ENCODE measurements at regions not wholly inside any gene's neighbourhood (a gene's known extent, or its start where the extent isn't known, plus 50 kb on each side); places are given as distances from the start of the nearest gene placed in this dataset.
"Not testable (repeated sequence)": the region's sequence is repeated elsewhere in the genome, so short reads cannot be mapped to it uniquely, and the experiment has no call there.

DNA sequence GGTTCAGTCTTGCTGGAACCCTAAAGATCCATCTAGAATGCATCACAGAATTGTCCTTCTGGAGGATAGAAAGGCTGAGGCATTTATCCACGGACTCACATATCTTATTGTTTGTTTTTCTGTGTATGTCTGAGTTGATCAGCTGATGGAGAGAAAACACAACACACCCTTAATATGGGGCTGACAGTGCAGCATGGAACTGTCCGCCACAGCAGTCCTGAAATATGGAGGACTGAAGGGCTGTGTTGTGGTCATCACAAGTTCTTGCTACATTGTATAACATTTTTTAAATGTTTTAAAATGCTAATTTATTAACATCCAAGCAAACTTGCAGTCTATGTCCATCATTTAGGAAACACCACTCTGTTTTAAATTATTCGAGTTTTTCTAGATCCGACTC lies 448.9 kb upstream of the ERCC4 start:
- no peak for DNase-seq (ENCODE audit: low read depth)

DNA sequence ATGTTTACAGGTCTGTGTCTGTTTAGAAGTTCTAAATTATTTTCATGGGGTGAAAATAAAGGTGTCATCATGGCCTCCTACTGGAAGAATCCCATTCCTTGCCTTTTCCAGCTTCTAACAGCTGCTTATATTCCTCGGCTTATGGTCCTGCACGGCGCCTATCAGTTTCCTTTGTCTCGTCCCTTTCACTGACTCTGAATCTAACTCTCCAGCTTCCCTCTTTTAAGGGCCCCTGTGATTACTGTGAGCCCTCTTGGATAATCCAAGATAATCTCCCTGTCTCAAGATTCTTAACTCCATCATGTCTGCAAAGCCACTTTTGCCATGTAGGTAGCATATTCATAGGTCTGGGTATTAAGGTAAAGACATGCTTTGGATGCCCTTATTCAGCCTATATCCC lies 441.0 kb upstream of the ERCC4 start:
- DNase-seq (ENCODE audit: low read depth) = no peak

DNA sequence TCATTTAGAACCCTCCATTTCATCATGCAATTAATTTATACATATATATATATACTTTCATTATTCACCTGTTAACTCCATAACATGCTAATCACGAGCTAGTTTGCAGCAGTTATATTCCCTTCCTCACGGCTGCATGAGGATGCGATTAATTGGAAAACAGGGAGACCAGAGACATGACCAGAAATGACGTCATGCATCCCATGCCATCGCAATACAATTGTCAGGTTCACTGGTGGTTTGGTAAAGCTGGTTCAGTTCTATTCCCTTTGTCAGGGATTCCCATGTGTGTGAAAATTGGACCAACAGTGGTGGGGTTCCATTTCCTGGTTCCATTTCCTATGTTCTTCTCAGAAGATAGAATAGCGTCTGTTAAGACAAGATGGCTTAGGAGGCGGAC lies 440.4 kb upstream of the ERCC4 start:
- no peak for DNase-seq (ENCODE audit: low read depth)

DNA sequence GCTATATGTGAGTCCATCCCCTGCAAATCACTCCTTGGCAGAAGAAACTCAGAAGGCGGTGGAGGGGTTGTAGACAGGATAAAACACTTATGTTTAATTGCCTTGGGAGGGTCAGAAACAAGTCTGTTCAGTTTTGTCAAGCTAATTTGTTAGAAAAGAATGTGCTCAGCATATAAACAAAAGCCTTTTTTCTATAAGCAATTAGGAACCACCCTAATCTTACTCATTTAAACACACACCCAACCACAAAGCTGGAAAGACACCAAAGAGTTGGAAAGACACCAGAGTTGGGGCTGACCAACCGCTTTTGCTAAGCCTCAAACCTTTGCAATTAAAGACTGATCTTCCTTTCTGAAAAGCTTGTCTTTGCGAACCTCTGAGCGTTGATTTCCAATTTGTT lies 439.2 kb upstream of the ERCC4 start:
- no peak for DNase-seq (ENCODE audit: low read depth)

DNA sequence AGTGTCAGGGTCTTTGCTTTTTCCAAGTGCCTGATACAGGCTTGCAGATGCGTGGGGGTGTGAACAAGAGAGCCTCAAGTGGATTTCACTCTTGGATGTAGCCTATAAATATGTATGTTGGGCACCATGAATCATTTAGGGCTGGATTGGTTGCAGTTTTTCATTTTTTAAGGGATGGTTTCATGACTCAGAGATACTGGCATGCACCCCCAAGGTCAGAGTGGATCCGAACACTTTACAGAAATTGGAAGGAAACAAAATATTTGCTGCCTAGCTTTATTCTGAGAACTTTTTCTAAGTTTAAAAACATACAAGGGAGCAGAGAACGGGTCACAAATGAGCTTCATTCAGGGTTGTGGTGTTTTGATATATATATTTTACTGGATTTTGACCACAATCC lies 436.8 kb upstream of the ERCC4 start:
- DNase-seq (ENCODE audit: low read depth) = no peak

DNA sequence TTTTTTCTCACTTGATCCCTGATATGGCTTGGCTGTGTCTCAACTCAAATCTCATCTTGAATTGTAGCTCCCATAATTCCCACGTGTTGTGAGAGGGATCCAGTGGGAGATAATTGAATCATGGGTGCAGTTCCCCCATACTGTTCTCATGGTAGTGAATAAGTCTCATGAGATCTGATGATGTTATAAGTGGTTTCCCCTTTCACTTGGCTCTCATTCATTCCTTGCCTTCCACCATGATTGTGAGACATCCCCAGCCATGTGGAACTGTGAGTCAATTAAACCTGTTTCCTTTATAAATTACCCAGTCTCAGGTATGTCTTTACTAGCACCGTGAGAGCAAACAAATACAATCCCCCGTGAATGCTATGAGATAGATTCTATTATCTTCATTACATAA lies 430.5 kb upstream of the ERCC4 start:
- not testable (repeated sequence) for DNase-seq (ENCODE audit: low read depth)

DNA sequence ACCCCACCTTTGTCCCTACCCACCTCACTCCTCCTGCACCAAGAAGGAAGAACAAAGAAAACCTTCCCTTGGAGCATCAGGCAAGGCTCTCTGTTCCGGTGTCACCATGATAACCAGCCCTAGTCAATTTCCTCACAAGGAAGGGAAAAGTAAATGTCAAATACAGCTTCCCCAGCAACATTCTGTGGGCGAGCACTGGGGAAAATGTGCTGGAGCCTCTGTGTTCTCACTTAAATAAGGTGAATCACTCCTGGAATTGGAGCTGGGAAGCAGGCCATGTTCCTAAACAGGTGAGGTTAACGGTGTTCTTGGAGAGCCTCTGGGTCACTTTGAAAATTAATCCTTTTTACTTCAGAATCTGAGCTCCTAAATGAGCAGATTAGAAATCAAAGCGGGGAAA lies 427.9 kb upstream of the ERCC4 start:
- DNase-seq (ENCODE audit: low read depth) = no peak

DNA sequence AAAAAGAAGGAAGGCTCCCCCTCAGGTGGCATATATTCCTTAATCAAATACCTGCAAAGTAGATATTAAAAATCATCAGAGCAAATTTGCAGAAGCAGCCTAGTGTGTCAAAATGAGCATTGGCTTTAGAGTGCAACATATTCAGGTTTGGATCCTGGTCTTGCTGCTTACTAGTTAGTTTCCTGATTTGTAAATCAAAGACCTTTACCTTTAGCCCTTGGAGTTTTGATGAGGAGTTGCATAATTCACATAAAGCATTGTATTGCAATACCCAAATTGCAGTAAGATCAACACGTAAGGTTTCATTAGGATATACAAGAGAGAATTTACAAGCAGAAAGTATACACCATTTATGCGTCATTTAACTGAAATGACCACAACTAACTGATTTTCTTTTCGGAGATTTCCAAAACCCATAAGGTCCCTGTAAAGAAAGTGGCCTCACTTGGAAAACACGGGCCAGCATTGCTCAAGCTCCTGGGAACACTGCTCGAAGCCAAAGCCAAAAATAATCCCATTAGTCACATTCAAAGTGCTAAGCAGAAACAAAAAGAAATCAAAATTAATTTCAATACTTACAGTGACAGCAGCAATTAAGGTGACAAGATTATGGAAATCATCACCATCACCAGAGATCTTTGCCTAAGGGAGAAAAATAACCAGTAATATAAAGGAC lies 415.9 kb upstream of the ERCC4 start:
- no peak for DNase-seq (ENCODE audit: low read depth)

DNA sequence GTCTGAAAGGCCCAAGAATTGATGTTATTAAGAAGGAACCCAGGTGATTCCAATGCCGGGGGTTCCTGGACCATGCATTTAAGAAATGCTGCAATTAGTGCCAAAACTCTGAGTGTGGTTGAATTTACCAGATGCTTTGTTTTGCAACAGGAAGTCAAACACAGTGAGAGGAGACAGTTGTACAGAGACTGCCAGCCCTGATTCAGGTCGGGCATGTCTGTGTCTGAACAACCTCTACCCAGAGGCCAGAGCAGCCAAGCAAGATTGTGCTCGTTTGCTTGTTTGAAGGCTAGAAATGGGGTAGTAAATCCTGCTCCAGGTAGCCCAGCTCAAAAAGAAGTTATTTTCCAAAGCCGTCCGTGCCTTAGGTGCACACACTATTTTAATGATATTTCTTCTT lies 412.4 kb upstream of the ERCC4 start:
- no peak for DNase-seq (ENCODE audit: low read depth)

DNA sequence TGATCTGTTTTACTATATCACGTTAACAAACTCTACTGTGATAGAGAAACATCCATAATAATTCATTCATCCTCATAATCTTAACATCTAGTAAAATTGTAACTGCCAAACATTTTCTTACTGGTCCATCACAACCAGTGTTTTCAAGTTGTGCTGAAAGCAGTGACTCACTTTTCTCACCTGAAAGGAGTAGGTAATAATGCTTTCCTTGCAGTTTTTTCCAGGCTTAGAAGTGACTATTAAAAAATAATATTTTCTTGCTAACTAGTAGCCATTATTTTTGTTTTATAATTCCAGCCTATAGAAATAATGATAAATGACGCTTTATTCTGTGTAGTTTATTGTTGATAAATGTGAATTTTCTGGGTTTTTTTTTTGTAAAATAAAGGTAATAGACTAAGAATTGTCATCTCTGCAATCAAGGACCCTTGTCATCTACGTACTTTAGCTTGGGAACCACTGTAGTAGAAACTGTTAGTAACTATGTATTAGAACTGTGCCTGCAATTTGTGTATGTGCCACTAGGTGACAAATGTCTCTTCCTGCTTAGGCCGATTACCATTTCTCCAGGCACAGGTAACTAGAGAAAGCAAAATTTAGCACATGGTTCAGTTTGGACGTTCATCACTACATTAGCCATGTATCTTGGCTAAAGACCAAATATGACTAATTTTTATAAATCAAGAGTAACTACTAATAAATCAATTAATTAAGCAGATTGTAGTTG lies 409.4 kb upstream of the ERCC4 start:
- no peak for DNase-seq (ENCODE audit: low read depth)

DNA sequence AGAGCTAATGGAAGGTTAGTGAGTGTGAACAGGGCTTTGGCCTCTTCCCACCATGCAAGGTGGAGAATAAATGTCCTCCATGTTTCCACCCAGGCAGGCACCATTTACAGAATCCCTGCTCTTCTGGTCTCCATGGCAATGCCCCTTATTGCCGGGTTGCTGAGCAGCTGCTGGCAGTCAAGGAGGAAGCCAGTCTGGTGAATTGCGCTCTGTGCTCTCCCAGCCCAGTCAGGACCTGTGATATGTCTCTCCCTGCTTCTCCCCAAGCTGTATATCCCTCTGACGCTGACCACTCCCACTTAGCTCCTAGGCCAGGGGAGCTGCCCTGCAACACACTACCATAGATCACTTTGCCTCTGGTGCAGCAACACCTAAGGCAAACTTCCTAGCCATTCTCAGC lies 402.1 kb upstream of the ERCC4 start:
- no peak for DNase-seq (ENCODE audit: low read depth)

DNA sequence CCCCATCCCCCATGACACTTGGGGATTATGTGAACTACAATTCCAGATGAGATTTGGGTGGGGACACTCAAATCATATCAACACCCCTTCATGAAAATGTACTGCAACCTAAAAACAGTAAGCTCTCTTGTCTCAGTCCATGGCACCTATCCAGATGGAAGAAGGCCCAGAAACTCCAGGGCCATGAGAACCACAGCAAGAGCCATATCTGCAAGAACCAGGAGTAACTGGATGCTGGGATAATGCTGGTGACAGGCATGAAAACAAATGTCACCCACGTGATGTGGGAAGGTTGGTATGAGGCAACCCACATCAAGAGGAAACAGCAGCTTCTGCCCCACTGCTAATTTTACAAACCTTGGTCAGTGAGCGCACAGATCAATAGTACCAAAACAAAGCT lies 400.1 kb upstream of the ERCC4 start:
- DNase-seq (ENCODE audit: low read depth) = no peak

DNA sequence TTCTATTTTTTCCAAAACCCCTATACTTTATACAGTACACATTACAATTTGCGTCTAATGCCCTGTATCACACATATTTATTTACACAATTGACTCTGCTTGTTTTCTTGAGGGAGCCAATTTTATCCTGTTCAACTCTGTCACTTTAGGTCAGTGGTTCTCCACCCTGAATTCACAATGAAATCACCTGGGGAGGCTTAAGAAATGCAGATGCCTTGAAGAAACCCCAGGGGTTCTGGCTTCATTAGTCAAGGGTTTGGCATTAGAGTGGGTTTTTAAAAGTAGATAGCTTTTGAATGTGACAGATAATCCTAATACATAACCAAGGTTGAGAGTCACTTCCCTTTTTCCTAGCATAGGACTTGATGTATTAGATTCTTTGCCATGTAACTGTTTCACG lies 398.6 kb upstream of the ERCC4 start:
- DNase-seq (ENCODE audit: low read depth) = no peak

DNA sequence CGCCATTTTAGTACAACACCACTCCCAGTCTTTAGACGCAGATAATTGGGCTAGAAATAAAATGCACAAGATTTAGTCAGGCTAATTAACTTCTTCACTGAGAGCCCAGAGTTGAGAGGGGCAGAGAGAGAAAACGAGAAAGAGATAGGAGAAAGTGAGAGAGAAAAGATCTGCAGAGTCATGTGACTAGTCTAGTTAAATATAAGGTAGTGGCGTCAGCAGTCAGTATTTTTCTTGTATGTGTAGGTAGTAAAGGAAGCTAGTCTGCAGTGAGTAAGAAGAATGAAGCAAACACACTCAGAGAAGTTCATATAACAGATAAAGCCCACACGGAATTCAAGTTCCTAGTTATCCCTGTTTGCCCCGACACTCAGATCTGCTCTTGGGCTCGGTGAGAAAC lies 392.6 kb upstream of the ERCC4 start:
- DNase-seq (ENCODE audit: low read depth) = no peak

DNA sequence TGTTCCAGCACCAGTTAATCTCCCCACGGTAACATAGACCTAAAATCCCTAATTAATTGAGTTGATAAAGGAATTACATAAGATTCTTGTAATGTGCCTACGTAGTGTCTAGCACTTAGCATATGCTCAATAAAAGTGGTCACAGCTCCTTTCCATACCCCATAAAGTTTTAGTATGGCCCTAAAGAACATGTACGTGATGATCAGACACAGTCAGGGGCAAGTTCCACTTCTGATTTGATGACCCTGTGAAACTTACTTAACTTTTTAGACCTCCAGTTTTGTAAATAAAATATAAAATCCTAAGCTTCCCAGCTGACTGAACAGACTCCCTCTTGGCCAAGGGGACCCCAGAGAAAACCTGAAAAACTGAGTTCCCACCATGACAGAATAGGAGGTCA lies 391.3 kb upstream of the ERCC4 start:
- DNase-seq (ENCODE audit: low read depth) = no peak

DNA sequence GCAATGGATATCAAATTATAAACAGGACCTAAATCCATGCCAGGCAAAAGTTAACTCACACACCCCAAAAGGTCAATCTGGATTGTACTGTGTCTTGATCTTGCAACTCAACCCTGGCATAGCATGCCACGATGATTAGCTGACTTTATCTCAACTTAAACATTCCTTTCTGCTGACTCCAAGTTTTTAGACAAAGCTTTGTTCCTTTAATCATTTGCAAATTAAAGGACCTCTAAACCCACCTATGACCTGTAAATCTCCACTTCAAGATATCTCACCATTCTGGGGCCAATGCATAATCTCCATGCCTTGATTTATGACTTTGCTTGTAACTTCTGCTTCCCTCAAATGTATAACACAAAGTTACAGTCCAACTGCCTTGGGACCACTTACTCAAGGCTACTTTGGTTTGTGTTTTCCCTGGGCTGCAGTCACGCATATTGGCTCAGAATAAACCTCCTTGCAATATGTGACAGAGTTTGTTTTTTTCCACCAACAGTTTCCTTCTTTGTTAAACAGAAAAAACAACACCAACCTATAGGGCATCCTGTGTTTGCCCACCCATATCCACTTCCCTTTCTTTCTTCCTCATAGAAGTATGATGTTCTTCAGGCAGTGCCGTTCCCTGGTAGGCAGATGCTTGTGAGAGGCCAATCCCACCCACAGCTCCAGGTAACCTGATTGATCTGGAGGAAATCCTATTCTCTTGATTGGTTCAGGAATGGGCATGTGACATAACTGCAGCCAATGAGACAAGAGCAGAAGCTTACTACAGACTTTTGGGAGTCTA lies 390.6 kb upstream of the ERCC4 start:
- no peak for DNase-seq (ENCODE audit: low read depth)

DNA sequence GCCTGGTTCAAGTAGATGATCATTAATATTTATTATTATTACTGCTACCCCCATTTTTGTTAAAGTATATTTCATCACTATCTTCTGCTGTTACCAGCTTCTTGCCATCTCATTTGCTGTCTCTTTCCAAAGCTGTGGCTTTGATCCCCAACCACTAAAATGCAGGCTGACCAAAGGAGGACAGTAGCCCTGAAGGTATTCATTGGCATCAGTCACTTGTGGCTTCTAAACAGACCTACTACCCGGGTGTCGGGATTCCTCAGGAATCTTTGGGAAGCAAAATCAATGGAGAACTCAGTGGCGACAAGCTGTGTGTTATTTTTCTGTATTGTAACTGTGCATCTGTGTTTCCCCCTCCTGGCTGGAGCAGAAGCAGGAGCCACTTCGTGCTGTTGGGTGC lies 379.2 kb upstream of the ERCC4 start:
- no peak for DNase-seq (ENCODE audit: low read depth)

DNA sequence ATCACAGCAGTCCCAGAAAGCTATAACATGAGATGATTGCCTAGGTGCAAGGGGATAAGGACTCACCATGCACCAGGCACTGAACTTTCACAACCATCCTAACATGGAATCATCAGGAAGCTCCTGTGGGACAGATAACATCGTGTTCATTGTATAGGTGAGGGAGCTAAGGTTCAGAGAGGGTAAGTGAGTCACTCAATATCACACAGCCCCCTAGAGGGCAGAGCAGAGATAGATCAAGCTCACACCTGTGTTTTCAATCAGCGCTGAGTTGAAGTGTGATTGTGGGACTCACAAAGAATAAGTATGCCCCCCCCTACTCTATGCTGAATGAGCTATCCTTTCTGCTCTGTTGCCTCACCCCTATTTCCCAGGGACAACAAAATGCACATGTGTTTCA lies 377.7 kb upstream of the ERCC4 start:
- no peak for DNase-seq (ENCODE audit: low read depth)

DNA sequence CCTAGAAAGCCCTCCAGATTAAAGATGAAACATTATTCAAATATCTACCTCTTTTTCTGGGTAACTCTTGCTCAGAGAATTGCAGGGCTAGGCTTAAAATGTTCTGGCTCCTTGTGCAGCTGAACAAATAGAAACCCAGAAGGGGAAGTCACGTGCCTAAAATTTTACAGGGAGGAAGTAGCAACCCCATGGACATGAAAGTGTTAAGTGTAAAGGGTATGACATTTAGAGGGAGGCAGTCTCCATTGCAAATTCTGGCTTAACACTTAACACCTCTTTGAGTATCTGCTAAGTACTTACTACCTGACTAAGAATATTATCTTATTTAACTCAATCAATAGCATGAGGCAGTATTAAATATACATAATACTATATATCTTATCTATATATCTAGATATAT lies 376.1 kb upstream of the ERCC4 start:
- DNase-seq (ENCODE audit: low read depth) = no peak

DNA sequence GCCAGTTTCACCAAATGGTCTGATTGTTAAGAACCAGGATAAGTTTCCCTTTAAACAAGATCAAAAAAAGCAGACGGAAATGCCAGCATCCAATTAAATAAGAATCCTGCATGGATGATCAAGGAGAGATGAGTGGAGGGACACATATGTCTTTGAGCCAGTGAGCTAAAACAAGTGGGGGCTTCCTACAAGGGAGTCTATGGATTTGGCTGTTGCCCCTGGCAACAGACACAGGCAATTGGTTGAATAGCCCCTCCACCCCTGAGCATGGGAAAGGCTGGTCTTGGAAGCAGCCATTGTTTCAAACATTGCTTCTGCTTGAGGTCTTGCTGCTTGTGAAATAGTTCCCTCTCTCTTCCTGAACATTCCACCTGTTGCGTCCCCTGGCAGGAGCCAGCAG lies 374.7 kb upstream of the ERCC4 start:
- no peak for DNase-seq (ENCODE audit: low read depth)

DNA sequence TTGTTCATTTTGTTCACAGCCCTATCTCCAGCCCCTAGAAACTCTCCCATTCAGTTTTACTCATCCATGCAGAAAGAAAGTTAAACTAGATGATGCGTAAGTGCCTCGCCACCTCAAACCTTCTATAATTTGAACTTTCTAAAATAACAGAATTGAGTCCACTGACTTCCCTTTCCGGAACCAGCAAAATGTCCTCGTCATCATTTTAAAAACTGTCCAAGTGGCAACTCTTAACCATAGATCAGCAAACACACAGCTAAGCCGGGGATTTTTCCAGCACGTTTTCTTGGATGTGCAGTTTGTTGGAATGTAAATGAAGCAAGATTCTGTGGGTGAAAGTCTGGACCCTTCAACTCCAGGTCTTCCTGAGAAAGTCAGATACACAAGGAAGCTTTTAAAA lies 369.7 kb upstream of the ERCC4 start:
- no peak for DNase-seq (ENCODE audit: low read depth)

DNA sequence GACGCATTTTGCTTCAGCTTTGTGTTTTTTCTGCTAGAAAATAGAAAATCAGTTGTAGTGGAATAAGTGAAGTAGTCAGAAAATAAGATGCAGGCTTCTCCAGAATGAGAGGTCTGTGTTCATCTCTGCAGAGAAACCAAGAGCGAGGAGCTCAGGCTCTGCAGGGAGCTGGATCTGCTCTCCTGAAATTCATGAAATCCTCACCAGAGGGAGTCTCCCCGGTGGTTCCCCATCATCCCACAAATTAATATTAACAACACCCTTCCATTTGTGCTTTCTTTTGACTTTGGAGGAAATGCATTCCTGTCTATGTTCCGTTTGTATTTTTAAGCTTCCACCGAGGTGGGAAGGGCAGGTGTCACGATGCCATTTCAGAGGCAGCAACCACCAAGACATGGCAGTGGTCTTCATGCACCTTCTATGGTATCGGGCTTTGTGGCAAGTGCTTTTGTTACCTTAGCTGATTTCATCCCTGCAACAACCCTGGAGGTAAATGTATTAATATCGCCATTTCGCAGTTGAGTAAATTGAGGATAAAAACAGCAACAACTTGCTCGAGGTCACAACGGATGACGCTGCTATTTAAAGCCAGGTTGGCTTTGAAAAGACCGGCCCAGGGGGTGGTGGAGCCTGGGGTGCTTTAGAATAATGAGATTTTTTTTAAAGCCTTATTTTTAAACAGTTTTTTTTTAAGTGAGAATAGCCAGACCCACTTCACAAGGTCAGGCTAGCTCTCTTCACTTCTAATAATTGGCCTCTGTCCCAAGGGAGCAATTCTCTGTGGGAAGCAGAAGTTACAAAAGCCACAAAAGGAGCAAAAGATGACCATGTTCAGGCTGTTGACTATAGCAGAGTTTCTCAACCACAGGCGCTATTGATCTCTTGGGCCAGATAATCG lies 367.6 kb upstream of the ERCC4 start:
- DNase-seq (ENCODE audit: low read depth) = no peak

DNA sequence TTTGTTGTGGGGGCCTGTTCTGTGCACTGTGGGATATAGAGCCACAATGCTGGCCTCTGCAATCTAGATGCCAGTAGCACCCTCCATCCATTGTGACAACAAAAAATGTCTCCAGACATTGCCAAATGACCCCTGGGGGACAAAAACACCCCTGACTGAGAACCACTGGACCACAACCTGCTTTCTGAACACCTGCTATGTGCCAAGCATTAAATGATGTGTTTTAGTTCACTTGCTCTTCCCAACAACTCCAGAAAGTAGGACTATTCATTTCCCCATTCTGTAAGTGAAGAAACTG lies 367.0 kb upstream of the ERCC4 start:
- DNase-seq (ENCODE audit: low read depth) = no peak
